K562 (cell line): ENCODE measurements at regions not wholly inside any gene's neighbourhood (a gene's known extent, or its start where the extent isn't known, plus 50 kb on each side); places are given as distances from the start of the nearest gene placed in this dataset.

Source experiments
- COPS2 ChIP-seq: fragments of 450-650 bp; conservative IDR thresholded peaks from 2 replicates; pipeline ENCODE4 v1.6.1; 2016; ENCODE audit warnings: mild to moderate bottlenecking, moderate library complexity
- NCOA6 ChIP-seq: fragments of 450-650 bp; IDR thresholded peaks from 2 replicates; pipeline ENCODE4 v1.6.1; 2017; ENCODE audit warnings: mild to moderate bottlenecking
- POLR3G ChIP-seq: IDR thresholded peaks from 2 replicates; pipeline ENCODE4 v1.6.1; 2011; ENCODE audit not compliant: insufficient read length, insufficient replicate concordance; ENCODE audit errors: extremely low read depth
- SLC30A9 ChIP-seq: fragments of 250-450 bp; sonication (Bioruptor Pico); IDR thresholded peaks from 2 replicates; pipeline ENCODE4 v1.8.0; 2022; ENCODE audit warnings: mild to moderate bottlenecking, moderate library complexity
- ZNF197 ChIP-seq: fragments of 200-800 bp; sonication (Bioruptor generic); IDR thresholded peaks from 2 replicates; pipeline ENCODE4 v1.6.1; 2016; ENCODE audit warnings: low read depth, missing genetic modification characterization, missing compliant biosample characterization
- ZSCAN29 ChIP-seq: fragments of 450-650 bp; IDR thresholded peaks from 2 replicates; pipeline ENCODE4 v1.6.1; 2017
- TF ChIP-seq, protein P1 (sequence below), 2 experiments: fragments of 450-650 bp in 1 of 2; sonication (generic) in 1 of 2; formaldehyde crosslinking in 1 of 2; IDR thresholded peaks; 2 replicates each; pipeline versions ENCODE4 v1.7.1 to v1.9.0; 2016 to 2022; ENCODE audit warnings: inconsistent platforms in 1 of 2, mild to moderate bottlenecking in 1 of 2, missing genetic modification reagents in 1 of 2

DNA sequence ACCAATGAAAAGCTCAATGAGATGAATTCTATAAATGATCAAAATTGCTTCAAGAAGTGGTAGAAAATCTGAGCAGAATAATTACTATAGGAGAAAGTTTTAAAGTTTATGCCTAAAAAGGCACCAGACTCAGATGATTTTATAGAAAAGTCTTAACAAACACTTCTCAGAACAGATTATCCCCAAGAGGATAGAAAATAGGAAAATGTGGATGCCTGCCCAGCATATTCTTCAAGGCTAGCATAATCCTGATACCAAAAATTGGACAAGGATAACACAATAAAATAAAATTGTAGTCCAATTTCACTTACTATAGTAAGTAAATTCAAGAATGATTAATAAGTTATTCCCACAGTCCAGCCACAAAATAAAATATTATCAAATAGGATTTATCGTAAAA lies 397.0 kb downstream of the NR2F1-AS1 start (continued):
- TF ChIP-seq POLR3G: no peak
- TF ChIP-seq ZSCAN29: no peak
- no peak for TF ChIP-seq ZNF197 (CRISPR knock-in tag)
- TF ChIP-seq NCOA6: no peak
- no peak for TF ChIP-seq SLC30A9 (CRISPR knock-in tag)
- TF ChIP-seq, protein P1, sequence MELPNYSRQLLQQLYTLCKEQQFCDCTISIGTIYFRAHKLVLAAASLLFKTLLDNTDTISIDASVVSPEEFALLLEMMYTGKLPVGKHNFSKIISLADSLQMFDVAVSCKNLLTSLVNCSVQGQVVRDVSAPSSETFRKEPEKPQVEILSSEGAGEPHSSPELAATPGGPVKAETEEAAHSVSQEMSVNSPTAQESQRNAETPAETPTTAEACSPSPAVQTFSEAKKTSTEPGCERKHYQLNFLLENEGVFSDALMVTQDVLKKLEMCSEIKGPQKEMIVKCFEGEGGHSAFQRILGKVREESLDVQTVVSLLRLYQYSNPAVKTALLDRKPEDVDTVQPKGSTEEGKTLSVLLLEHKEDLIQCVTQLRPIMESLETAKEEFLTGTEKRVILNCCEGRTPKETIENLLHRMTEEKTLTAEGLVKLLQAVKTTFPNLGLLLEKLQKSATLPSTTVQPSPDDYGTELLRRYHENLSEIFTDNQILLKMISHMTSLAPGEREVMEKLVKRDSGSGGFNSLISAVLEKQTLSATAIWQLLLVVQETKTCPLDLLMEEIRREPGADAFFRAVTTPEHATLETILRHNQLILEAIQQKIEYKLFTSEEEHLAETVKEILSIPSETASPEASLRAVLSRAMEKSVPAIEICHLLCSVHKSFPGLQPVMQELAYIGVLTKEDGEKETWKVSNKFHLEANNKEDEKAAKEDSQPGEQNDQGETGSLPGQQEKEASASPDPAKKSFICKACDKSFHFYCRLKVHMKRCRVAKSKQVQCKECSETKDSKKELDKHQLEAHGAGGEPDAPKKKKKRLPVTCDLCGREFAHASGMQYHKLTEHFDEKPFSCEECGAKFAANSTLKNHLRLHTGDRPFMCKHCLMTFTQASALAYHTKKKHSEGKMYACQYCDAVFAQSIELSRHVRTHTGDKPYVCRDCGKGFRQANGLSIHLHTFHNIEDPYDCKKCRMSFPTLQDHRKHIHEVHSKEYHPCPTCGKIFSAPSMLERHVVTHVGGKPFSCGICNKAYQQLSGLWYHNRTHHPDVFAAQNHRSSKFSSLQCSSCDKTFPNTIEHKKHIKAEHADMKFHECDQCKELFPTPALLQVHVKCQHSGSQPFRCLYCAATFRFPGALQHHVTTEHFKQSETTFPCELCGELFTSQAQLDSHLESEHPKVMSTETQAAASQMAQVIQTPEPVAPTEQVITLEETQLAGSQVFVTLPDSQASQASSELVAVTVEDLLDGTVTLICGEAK (IDR thresholded peaks at IDR 0.05): no peak
- TF ChIP-seq, protein P1 (CRISPR knock-in tag; IDR thresholded peaks at IDR 0.05): no peak
- no peak for TF ChIP-seq COPS2
